GM19238 (cell line): ENCODE measurements at regions not wholly inside any gene's neighbourhood (a gene's known extent, or its start where the extent isn't known, plus 50 kb on each side); places are given as distances from the start of the nearest gene placed in this dataset.

Experiments
- DNase-seq: peaks from one replicate; pipeline ENCODE4 v3.0.0; 2011; ENCODE audit warnings: low spot score; ENCODE audit not compliant: insufficient read length

- DNase-seq, result no peak
Observed at GRCh38 chr6:104226790-104227446, 632.8 kb downstream of the HACE1 start.

DNA sequence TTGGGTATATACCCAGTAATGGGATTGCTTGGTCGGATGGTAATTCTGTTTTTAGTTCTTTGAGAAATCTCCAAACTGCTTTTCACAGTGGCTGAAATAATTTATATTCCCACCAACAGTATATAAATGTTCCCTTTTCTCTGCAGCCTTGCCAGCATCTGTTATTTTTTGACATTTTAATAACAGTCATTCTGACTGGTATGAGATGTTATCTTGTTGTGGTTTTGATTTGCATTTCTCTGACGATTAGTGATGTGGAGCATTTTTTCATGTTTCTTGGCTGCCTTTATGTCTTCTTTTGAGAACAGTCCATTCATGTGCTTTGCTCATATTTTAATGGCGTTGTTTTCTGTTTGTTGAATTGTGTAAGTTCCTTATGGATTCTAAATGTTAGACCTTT, 641.6 kb downstream of the HACE1 start:
- no peak for DNase-seq

DNA sequence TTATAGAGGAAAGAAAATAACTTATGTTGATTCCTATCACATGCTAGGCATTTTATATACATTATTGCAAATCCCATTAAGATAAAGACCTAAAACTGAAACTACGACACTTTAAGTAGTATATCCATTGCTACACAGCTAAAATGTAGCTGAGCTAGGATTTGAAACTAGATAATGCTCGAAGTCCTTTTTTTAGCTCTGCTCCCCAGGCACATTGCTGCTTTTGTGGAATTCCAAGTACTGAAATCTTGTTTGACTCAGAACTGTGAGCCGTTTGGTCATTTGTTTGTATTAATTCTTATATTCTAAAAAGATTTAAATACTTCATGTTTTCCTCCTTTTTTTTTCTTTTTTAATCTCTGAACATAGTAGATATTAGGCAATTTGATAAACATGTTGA, 644.8 kb downstream of the HACE1 start:
- no peak for DNase-seq

GRCh38 chr6:104212977-104213668, 646.6 kb downstream of the HACE1 start:
- no peak for DNase-seq

DNA sequence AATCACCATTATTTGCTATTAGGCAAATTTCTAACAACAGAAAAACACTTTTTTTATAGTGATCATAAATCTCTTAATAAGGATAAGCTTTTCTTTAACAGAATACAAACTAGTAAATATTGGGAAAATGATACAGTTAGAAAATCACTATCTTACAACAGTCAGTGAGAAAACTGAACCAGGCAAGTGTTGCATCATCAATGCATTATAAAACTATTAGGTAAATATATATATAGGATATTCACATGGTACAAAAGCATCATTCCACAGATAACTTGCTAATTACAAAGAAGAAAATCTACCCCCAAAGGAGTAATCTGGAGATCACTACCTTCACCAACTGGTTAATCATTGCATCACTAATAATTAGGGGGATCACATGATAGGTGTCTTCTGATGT, 652.1 kb downstream of the HACE1 start:
- DNase-seq, result no peak

DNA sequence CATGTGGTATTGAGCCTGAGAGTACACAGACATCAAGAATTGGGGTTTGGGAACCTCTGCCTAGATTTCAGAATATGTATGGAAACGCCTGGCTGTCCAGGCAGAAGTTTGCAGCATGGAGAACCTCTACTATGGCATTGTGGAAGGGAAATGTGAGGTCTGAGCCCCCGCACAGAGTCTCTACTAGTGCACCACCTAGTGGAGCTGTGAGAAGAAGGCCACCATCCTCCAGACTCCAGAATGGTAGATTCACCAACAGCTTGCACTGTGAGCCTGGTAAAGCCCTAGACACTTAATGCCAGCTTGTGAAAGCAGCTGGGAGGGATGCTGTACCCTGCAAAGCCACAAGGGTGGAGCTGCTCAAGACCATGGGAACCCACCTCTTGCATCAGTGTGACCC, 658.2 kb downstream of the HACE1 start:
- DNase-seq, result no peak

DNA sequence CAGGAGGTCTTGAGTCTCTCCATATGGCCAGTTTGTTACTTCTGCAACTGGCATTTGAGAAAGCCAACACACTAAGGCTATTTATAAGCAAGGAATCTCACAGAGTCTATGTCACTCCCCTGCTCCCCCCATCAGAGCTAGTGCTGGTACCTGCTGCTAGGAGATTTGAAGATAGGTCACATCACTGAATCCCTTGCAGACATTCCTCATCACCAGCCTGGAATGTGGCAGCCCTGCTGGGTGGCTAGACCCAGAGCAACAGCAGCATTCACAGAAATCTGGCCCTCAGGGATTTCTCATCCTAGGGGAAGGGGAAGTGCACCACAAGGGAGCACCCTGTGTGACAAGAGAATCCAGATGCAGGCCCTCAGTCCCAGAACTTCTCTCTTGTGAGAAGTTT, 672.1 kb downstream of the HACE1 start:
- no peak for DNase-seq

DNA sequence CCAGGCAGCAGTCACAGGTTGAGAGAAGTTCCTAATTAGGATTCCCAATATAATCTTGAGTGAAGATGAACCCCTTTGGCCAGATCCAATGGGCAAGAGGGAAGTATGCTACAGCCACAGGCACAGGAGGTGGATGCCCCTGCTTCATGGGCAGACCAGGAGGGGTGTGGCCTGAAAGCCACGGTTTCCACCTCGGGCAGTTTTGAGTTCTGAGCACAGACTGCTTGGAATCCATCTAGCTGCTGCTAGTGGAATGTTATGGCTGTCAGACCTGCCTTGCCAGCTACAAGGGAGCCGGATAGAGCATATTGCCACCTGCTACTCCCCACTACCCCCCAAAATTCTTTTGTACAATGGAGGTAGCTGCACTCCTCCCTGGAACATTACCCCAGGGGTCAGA, 672.9 kb downstream of the HACE1 start:
- no peak for DNase-seq

DNA sequence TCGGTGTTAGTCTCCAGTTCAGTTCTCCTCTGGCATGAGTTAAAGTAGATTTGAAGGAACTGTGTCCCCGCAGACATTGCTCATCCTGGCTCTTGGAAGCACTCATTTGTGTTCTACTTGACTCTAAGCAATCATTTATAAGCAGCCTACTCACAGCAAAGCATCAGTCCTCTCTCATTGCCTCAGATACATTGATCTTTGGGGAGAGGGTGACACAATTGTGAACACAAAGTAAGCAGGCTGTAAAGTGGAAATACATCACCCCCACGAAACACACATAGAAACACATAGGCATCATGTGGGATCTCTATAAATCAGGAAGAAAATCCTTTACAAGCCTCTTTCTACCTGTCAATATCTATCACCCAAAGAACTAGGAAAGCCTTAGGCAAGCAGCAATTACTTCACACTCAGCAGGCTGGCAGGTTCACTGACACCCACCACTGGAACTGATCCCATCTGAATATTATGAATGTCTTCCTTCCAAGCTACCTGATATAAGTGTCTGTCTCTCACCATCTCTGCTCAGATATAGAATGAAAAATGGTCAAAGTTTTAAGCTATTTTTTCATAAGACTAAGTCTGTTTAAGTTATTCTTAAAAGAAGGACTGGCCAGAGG, 675.8 kb downstream of the HACE1 start:
- DNase-seq, result no peak

DNA sequence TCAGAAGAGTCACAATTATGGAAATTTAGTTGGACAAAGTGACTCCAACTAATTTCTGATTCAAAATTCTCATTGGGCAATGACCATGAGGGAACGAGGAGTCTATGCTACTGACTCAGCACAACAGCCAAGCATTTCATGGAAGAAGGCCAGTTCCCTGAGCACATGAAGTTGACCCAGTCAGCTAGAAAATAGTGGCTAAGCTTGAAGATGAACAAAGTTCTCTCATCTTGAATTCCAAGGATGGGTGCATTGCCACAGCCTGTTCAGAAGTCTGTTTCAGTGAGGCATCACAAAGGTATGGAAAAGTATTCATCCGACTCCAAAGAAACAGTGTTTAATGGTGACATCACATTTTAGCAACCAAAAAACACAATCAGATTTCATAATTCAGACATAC, 676.9 kb downstream of the HACE1 start:
- no peak for DNase-seq

GRCh38 chr6:104173668-104174067, 686.1 kb downstream of the HACE1 start:
- DNase-seq, result no peak

DNA sequence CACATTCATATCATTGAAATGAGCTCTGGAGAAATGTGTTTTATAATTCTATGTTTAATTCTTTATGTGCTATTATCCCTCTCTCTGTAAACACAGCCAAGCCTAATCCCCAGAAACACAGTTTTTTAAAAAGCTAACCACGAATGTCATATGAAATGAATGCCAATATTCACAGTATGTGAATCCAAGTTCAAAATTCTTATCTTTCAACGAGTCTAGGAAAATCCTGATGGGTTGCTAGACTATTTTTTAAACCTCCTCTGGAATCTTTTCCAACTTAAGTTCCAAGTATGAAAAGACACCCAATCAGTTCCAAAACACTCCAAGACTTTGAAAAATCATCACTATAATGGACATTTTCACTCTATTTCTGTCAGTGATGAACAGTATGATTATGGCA, 689.3 kb downstream of the HACE1 start:
- no peak for DNase-seq

- DNase-seq, result no peak
Observed at GRCh38 chr6:104166055-104166668, 693.6 kb downstream of the HACE1 start.

- DNase-seq, result no peak
Observed at GRCh38 chr6:104162036-104162669, 697.6 kb downstream of the HACE1 start.

GRCh38 chr6:104159045-104159618, 700.6 kb downstream of the HACE1 start:
- DNase-seq, result no peak

DNA sequence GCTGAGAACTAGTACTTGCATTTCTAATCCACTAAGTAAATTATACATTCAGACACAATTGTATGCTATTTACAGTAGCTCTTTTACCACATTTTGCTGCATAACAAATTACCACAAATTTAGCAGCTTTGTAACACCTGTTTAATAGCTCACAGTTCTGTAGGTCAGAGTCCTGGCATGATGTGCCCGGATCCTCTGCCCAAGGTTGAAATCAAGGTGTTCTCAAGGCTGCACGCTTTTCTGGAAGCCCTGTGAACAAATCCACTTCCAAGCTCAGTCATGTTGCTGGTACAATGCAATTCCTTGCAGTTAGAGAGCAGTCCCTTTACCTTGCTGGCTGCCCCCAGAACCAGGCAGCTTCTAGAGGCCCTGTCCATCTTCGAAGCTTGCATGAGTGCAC, 716.0 kb downstream of the HACE1 start:
- no peak for DNase-seq

DNA sequence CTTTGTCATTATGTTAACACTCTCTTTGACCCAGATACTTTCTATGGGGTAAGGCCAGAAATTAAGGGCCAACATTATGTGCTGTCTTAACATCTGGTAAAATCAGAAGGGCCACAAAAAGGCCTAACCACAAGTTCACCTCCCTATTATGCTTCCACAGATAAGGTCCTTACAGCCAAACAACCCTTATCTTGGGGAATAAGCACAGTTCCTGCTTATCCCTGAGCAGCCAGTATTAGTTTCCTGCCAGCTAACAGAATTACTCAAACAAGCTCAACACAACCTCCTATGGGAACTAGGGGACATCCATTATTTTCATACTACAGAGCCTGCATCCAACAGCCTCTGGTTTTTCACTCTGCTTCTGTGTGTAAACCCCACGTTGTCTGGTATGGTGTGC, 724.8 kb downstream of the HACE1 start:
- DNase-seq, result no peak

GRCh38 chr6:104130343-104130742, 729.4 kb downstream of the HACE1 start:
- no peak for DNase-seq

DNA sequence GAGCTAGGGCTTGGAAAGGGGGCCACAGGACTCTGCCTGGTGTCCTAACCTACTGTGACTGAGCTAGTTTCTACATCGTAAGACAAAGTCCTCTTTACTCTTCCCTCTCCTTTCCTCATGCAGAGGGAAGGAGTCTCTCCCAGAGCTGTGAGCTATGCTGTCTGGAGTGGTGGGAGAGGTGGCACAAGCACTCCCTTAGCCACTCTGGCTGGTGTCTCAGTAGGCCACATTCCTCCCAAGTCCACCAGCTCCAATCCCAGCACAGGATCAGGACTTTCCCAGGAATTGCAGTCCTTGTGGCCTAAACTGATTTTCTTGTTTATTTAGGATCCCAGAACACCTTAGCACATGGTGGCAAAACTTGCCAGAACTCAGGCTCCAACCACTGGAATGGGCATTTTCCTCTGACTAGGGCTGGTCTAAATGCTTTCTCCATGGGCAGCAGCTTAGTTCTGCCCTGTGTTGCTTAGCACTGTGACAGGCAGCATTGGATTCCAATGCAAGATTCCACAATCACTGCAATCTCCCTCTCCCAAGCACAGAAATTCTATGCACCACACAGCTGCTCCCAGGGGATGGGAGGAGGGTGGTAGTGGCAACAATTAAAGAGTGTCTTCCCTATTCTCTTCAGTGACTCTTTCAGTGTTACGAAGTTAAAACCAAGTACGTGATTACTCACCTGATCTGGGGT, 733.3 kb downstream of the HACE1 start:
- DNase-seq, result no peak

DNA sequence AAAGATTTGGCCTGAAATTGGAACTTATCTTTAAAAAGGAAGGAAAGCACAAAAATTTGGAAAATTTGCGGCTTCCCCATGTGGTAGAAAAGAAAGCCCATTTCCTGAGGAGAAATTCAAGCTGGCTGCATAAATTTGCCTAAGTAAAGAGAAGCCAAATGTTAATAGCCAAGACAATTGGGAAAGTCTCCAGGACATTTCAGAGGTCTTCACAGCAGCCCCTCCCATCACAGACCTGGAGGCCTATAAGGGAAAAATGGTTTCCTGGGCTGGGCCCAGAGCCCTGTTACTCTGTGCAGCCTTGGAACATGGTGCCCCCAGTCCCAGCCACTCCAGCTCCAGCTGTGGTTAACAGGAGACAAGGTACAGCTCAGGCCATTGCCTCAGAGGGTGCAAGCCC, 736.5 kb downstream of the HACE1 start:
- no peak for DNase-seq

DNA sequence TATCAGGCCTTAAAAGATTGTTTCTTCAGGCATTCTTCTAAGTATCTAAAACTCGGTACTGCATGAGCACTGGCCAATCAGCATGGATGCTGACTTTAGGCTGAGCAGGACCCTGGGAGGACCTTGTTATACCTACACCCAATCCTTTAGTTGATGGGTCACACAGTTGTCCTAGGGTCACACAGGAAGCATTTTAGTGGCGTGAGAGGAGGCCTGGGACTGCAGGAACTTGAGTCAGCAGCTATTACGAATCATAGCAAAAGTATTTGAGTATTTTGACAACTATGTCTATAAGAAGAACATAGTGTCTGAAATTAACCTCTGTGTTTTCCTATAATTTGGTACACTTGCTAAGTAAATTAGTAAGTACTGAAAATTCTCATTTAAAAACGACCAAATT, 741.4 kb downstream of the HACE1 start:
- no peak for DNase-seq
